Smooth muscle cell (in vitro differentiated cells): ENCODE measurements at regions not wholly inside any gene's neighbourhood (a gene's known extent, or its start where the extent isn't known, plus 50 kb on each side); places are given as distances from the start of the nearest gene placed in this dataset.

ENCODE experiments used
- DNase-seq: peaks from one replicate; lab custom pipeline; 2025; ENCODE audit not compliant: unreplicated experiment; lab: John Stamatoyannopoulos, UW
- H2AFZ ChIP-seq: fragments of 200-600 bp; sonication (generic); 2 replicates; pipeline ENCODE4 v1.6.0; 2016; ENCODE audit warnings: antibody characterized with exemption, low read depth, mild to moderate bottlenecking
- H3F3A ChIP-seq: fragments of 200-600 bp; sonication (generic); 2 replicates; pipeline ENCODE4 v1.6.0; 2017; ENCODE audit warnings: antibody characterized with exemption, low read depth
- H3K27ac ChIP-seq: fragments of 200-600 bp; sonication (generic); 2 replicates; pipeline ENCODE4 v1.5.1; 2016; ENCODE audit warnings: low read depth, mild to moderate bottlenecking
- H3K27me3 ChIP-seq: fragments of 200-600 bp; sonication (generic); 2 replicates; pipeline ENCODE4 v1.6.1; 2016; ENCODE audit warnings: low read depth, mild to moderate bottlenecking
- H3K36me3 ChIP-seq: fragments of 200-600 bp; sonication (generic); 2 replicates; pipeline ENCODE4 v1.5.1; 2016; ENCODE audit warnings: low read depth
- H3K4me1 ChIP-seq: fragments of 200-600 bp; sonication (generic); 2 replicates; pipeline ENCODE4 v1.5.1; 2016; ENCODE audit warnings: low read depth
- H3K4me2 ChIP-seq: fragments of 200-600 bp; sonication (generic); 2 replicates; pipeline ENCODE4 v1.6.0; 2016; ENCODE audit warnings: mild to moderate bottlenecking
- H3K4me3 ChIP-seq: fragments of 200-600 bp; sonication (generic); 2 replicates; pipeline ENCODE4 v1.5.1; 2016; ENCODE audit warnings: mild to moderate bottlenecking
- H3K79me2 ChIP-seq: fragments of 200-600 bp; sonication (generic); 2 replicates; pipeline ENCODE4 v1.6.0; 2016; ENCODE audit warnings: low read depth, mild to moderate bottlenecking
- H3K9ac ChIP-seq: fragments of 200-600 bp; sonication (generic); 2 replicates; pipeline ENCODE4 v1.6.0; 2016; ENCODE audit warnings: low read depth
- H3K9me3 ChIP-seq: fragments of 200-600 bp; sonication (generic); replicated peaks from 2 replicates; pipeline ENCODE4 v1.5.1; 2016; ENCODE audit warnings: low read depth
- H4K20me1 ChIP-seq: fragments of 200-600 bp; sonication (generic); 2 replicates; pipeline ENCODE4 v1.6.0; 2016; ENCODE audit warnings: low read depth
- CTCF ChIP-seq: fragments of 200-600 bp; sonication (generic); IDR thresholded peaks from 2 replicates; pipeline ENCODE4 v1.5.1; 2017; ENCODE audit warnings: borderline replicate concordance, mild to moderate bottlenecking, antibody characterized with exemption; ENCODE audit not compliant: insufficient read depth, poor library complexity, severe bottlenecking
- WGBS: methylation state at CpG from one replicate; pipeline ENCODE4 v1.1.7; 2016; ENCODE audit warnings: low lambda C conversion rate; 5-methylcytosine and 5-hydroxymethylcytosine counted together

- 87% methylated on average over 5 of the region's 5 CpGs for WGBS
- Histone ChIP-seq H3K36me3 (no peaks in the 10 kb centered on the region), H3K4me2 (no peak overlapping the region), H3K9me3 (no peaks in the 10 kb centered on the region), H3K4me3 (no peak overlapping the region), H4K20me1 (no peaks in the 10 kb centered on the region), H3F3A (no peaks in the 10 kb centered on the region), H3K4me1 (no peaks in the 10 kb centered on the region), H3K27me3 (peaks cover 14% of the 10 kb centered on the region), H3K79me2 (no peaks in the 10 kb centered on the region), H2AFZ (no peak overlapping the region), H3K9ac (no peak overlapping the region), H3K27ac (no peak overlapping the region)
- no peak for DNase-seq
- no peak for TF ChIP-seq CTCF
These were observed 312.2 kb downstream of the SPATA17 start for GRCh38 chr1:217943361-217943760.

- H3K36me3 ChIP-seq = no peaks in the 10 kb centered on the region
- no peak overlapping the region for H2AFZ ChIP-seq
- DNase-seq = no peak
- no peaks in the 10 kb centered on the region for H3F3A ChIP-seq
- H3K79me2 ChIP-seq = no peaks in the 10 kb centered on the region
- no peaks in the 10 kb centered on the region for H3K4me1 ChIP-seq
- no peaks in the 10 kb centered on the region for H3K9me3 ChIP-seq
- H3K9ac ChIP-seq = no peak overlapping the region
- peaks cover 6% of the 10 kb centered on the region for H3K27me3 ChIP-seq
- no peak overlapping the region for H3K4me3 ChIP-seq
- 85% methylated on average over 6 of the region's 6 CpGs for WGBS
- no peaks in the 10 kb centered on the region for H4K20me1 ChIP-seq
- no peak for TF ChIP-seq CTCF
- H3K27ac ChIP-seq = no peak overlapping the region
- H3K4me2 ChIP-seq = no peak overlapping the region
These were observed 313.4 kb downstream of the SPATA17 start for GRCh38 chr1:217944550-217944949.

- 82% methylated on average over 8 of the region's 8 CpGs for WGBS
- no peak overlapping the region for H2AFZ ChIP-seq
- no peak overlapping the region for H3K4me2 ChIP-seq
- no peak for TF ChIP-seq CTCF
- no peaks in the 10 kb centered on the region for H3K79me2 ChIP-seq
- no peak for DNase-seq
- no peak overlapping the region for H3K9ac ChIP-seq
- H4K20me1 ChIP-seq = no peaks in the 10 kb centered on the region
- no peak overlapping the region for H3K27ac ChIP-seq
- H3K27me3 ChIP-seq = no peaks in the 10 kb centered on the region
- H3K4me1 ChIP-seq = no peaks in the 10 kb centered on the region
- no peaks in the 10 kb centered on the region for H3K36me3 ChIP-seq
- H3K4me3 ChIP-seq = no peak overlapping the region
- no peaks in the 10 kb centered on the region for H3K9me3 ChIP-seq
- H3F3A ChIP-seq = no peaks in the 10 kb centered on the region
These were observed 315.4 kb downstream of the SPATA17 start for GRCh38 chr1:217946511-217946910.

- Histone ChIP-seq H3K9ac (no peak overlapping the region), H3K4me2 (no peak overlapping the region), H3K27ac (no peak overlapping the region), H3K4me3 (no peak overlapping the region), H3K36me3 (no peaks in the 10 kb centered on the region), H2AFZ (no peak overlapping the region), H3K9me3 (no peaks in the 10 kb centered on the region), H4K20me1 (no peaks in the 10 kb centered on the region), H3F3A (no peaks in the 10 kb centered on the region), H3K79me2 (no peaks in the 10 kb centered on the region), H3K4me1 (no peaks in the 10 kb centered on the region), H3K27me3 (no peaks in the 10 kb centered on the region)
- DNase-seq = no peak
- 41% methylated on average over 2 of the region's 2 CpGs for WGBS
- TF ChIP-seq CTCF = no peak
These were observed 317.6 kb downstream of the SPATA17 start for GRCh38 chr1:217948741-217949140.
